ENCODE measurements at regions not wholly inside any gene's neighbourhood (a gene's known extent, or its start where the extent isn't known, plus 50 kb on each side); places are given as distances from the start of the nearest gene placed in this dataset.

- TF ChIP-seq, protein P1, sequence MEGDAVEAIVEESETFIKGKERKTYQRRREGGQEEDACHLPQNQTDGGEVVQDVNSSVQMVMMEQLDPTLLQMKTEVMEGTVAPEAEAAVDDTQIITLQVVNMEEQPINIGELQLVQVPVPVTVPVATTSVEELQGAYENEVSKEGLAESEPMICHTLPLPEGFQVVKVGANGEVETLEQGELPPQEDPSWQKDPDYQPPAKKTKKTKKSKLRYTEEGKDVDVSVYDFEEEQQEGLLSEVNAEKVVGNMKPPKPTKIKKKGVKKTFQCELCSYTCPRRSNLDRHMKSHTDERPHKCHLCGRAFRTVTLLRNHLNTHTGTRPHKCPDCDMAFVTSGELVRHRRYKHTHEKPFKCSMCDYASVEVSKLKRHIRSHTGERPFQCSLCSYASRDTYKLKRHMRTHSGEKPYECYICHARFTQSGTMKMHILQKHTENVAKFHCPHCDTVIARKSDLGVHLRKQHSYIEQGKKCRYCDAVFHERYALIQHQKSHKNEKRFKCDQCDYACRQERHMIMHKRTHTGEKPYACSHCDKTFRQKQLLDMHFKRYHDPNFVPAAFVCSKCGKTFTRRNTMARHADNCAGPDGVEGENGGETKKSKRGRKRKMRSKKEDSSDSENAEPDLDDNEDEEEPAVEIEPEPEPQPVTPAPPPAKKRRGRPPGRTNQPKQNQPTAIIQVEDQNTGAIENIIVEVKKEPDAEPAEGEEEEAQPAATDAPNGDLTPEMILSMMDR (IDR thresholded peaks at IDR 0.05; ENCODE audit: insufficient read depth, low read length): no peak
- no peak for TF ChIP-seq SPI1 (IDR thresholded peaks at IDR 0.05; ENCODE audit: borderline replicate concordance, low read depth)
- TF ChIP-seq REST (IDR thresholded peaks at IDR 0.05; ENCODE audit: insufficient replicate concordance, low read depth): no peak
Observed at GRCh38 chr22:22130953-22131608, 113.5 kb upstream of the VPREB1 start.
